ENCODE measurements at regions not wholly inside any gene's neighbourhood (a gene's known extent, or its start where the extent isn't known, plus 50 kb on each side); places are given as distances from the start of the nearest gene placed in this dataset.

GRCh38 chr14:94682061-94682516 is 69.9 kb downstream of the SERPINA3 start:
- DNase-seq, result no peak

DNA sequence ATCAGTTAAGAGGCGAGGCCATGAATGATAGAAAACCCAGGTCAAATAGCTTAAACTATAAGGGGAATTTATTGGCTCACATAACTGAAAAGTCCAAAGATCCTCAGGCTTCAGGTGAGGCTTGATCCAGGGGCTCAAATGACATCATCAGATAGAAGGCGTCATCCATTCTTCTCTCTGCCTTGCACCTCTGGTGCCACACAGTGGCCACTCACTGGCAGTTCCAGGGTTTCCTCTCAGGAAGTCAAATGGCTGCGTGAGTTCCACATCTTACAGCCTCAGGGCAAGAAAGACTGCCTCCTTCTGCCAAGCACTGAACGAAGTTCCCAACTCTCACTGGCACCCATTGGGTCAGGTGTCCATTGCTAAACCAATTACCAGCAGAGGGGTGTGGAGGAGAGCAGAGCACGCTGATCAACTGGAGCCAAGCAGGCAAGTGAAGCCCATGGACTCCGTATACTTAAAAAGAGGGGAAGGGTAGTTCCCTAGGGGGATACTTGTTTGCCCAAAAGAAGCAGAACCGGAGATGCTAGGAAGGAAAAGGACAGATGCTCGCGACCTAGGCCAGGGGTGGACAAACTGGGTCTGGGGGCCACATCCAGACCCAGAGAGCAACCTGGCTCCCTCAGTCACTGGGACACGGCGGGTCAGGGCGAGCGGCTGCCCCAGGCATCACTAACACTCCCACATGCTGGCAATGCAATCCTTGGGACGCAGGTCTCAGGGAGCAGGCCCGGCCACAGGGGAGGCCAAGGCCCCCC is 69.3 kb downstream of the SERPINA3 start:
- DNase-seq, result no peak

DNA sequence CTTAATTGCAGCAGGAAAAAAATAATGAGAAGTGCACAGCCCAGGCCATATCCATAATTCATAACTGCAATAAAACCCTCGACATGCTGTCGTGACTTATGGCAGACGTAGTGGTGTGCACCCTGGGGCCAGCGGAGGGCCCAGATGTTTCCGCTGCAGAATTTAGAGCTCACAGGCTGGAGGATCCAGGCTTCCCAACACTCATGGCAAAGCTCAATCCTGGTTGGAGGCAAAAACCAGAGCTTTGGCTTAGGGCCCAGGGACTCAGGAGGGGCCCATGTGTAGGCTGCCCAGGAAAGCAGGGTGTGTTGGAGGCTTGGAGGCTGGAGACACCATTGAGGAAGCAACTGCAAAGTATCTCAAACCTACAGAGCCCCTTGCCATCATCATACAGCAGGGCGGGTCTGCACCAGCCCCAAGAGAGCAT is 68.7 kb downstream of the SERPINA3 start:
- DNase-seq, result no peak

- no peak for DNase-seq
These were observed 68.0 kb downstream of the SERPINA3 start for GRCh38 chr14:94679937-94680861.

- DNase-seq, result no peak
These were observed 67.1 kb downstream of the SERPINA3 start for GRCh38 chr14:94679106-94679810.

DNA sequence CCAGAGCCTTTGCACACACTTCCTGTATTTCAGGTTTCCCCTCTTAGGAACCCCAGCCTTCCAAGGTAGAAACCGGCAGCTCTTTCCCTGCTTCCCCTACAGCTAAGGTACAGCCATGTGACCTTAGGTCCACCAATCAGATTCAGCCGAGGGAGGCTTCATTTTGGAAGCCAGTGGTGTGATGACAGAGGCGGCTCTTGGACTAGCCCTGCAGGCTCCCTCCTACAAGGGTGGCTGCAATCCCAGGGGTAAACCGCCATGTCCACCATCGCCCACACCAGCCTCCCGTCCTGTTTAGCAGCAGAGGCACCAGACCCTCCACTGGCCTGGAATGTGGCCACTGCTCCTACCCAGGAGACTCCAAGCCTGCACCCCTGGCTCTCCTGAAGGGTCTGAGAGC is 65.6 kb downstream of the SERPINA3 start:
- no peak for DNase-seq

DNA sequence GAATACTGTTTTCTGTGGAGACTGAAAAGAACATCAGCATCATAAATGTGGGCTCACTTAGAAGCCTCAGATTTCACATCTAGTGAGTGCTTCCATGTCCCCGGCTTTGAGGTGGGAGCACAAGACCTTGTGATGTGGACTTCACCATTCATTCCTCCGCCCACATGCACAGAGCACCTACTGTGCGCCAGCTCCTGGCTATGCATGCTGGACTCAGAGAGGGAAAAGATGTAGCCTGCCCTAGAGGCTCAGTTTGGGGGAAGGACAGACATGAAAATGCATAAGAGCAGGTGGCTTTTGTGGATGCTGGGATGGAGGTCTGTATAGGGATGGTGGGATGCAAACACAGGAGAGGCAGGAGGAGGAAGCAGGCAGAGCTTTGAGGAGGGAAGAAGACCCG is 65.0 kb downstream of the SERPINA3 start:
- DNase-seq, result no peak

GRCh38 chr14:94676495-94677185 is 64.4 kb downstream of the SERPINA3 start:
- DNase-seq, result no peak

DNA sequence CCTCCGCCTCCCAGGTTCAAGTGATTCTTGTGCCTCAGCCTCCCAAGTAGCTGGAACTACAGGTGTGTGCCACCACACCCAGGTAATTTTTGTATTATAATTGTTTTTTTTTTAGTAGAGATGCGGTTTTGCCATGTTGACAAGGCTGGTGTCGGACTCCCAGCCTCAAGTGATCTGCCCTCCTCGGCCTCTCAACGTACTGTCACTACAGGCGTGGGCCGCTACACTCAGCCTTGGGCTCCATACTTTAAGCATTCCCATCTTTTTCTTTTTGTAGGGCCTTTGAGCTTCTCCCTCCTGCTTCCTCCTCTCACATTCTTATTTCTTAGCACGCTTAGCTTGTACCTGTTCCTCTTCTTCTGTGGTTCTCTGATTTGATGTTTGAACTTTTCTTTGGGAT is 62.8 kb downstream of the SERPINA3 start:
- no peak for DNase-seq

GRCh38 chr14:94673781-94674231 is 61.6 kb downstream of the SERPINA3 start:
- no peak for DNase-seq
